Ovary (tissue), 3 donors: ENCODE measurements at regions not wholly inside any gene's neighbourhood (a gene's known extent, or its start where the extent isn't known, plus 50 kb on each side); places are given as distances from the start of the nearest gene placed in this dataset.

Source experiments
- POLR2A ChIP-seq: fragments of 450-650 bp; IDR thresholded peaks from one replicate; pipeline ENCODE4 v1.6.1; 2017; ENCODE audit warnings: antibody characterized with exemption, mild to moderate bottlenecking, moderate library complexity
- TF ChIP-seq, protein P1 (sequence below), 3 donors: fragments of 450-650 bp in 2 of 3; fragments of 200-600 bp in 1 of 3; IDR thresholded peaks; one replicate each; pipeline versions ENCODE4 v1.5.1 to v1.8.0; 2016 to 2022; ENCODE audit warnings: antibody characterized with exemption in 3 of 3, mild to moderate bottlenecking in 1 of 3
- donor health status: DM: no; HTN: no; CAD: no.

DNA sequence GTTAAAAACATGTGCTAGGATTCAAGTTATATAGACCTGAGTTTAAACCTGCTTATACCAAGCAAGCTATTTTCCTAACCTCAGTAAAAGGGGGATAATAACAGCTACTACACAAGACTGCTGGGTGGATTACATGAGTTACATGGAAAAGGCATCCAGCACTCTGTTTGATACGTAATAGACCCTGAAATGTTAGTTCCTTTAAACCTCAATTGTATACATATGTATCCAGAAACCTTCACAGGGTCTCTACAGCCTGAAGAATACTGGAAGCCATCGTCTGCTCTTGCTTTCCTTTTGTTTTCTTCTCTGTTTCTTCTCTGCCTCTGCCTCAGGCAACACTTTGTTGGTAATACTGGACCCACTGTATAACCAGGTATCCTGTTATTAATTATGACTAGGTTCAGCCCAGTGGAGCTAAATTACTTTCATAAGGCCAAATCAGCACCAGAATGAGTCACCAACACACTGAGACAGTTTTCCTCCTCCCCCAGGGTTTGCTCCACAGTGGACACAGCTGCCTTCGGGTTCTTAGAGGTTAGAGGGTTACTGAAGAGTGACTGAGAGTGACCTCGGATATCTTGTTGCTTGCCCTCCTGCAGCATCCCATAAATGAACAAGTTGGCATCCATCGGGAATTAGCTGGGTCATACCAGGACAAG, 127.1 kb downstream of the CAPZA3 start:
- TF ChIP-seq, protein P1, sequence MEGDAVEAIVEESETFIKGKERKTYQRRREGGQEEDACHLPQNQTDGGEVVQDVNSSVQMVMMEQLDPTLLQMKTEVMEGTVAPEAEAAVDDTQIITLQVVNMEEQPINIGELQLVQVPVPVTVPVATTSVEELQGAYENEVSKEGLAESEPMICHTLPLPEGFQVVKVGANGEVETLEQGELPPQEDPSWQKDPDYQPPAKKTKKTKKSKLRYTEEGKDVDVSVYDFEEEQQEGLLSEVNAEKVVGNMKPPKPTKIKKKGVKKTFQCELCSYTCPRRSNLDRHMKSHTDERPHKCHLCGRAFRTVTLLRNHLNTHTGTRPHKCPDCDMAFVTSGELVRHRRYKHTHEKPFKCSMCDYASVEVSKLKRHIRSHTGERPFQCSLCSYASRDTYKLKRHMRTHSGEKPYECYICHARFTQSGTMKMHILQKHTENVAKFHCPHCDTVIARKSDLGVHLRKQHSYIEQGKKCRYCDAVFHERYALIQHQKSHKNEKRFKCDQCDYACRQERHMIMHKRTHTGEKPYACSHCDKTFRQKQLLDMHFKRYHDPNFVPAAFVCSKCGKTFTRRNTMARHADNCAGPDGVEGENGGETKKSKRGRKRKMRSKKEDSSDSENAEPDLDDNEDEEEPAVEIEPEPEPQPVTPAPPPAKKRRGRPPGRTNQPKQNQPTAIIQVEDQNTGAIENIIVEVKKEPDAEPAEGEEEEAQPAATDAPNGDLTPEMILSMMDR (IDR thresholded peaks at IDR 0.05): no peak
- TF ChIP-seq POLR2A: no peak
